DND-41 (cell line): ENCODE measurements at regions not wholly inside any gene's neighbourhood (a gene's known extent, or its start where the extent isn't known, plus 50 kb on each side); places are given as distances from the start of the nearest gene placed in this dataset.

ENCODE experiments used
- EZH2 ChIP-seq: IDR thresholded peaks from 3 replicates; pipeline ENCODE4 v1.6.1; 2012; ENCODE audit warnings: borderline replicate concordance, low read depth, mild to moderate bottlenecking, moderate library complexity, low read length, inconsistent platforms; ENCODE audit not compliant: severe bottlenecking
- TF ChIP-seq, protein P1 (sequence below): IDR thresholded peaks from 2 replicates; pipeline ENCODE4 v1.5.1; 2012; ENCODE audit warnings: borderline replicate concordance, low read length, moderate library complexity, mild to moderate bottlenecking; ENCODE audit not compliant: poor library complexity, severe bottlenecking; ENCODE audit errors: extremely low read depth

DNA sequence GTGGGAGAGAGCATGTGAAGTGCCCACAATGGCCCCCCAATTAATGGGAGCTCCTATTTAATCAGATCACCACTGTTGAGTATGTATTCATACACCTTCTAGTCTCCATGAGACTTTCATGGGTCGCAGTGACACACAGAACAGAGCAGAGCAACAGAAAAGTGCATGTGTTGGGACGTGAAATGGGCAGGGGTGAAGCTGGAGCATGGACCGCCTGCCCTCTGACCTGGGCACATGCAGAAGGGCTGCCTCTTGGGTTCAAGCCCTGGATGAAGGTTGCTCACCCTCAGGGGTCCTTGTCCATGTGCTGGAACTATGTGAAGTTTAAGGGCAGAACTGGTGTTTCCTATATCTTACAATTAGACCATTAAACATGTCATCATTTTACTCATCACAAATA is 106.0 kb upstream of the PHACTR3 start:
- TF ChIP-seq, protein P1, sequence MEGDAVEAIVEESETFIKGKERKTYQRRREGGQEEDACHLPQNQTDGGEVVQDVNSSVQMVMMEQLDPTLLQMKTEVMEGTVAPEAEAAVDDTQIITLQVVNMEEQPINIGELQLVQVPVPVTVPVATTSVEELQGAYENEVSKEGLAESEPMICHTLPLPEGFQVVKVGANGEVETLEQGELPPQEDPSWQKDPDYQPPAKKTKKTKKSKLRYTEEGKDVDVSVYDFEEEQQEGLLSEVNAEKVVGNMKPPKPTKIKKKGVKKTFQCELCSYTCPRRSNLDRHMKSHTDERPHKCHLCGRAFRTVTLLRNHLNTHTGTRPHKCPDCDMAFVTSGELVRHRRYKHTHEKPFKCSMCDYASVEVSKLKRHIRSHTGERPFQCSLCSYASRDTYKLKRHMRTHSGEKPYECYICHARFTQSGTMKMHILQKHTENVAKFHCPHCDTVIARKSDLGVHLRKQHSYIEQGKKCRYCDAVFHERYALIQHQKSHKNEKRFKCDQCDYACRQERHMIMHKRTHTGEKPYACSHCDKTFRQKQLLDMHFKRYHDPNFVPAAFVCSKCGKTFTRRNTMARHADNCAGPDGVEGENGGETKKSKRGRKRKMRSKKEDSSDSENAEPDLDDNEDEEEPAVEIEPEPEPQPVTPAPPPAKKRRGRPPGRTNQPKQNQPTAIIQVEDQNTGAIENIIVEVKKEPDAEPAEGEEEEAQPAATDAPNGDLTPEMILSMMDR = no peak
- TF ChIP-seq EZH2 = no peak
